Activated T-cell treated with anti-CD3 and anti-CD28 coated beads, Interleukin-2, amount 50 U/mL, for 48 hours (primary cell): ENCODE measurements at regions not wholly inside any gene's neighbourhood (a gene's known extent, or its start where the extent isn't known, plus 50 kb on each side); places are given as distances from the start of the nearest gene placed in this dataset.
"Not testable (repeated sequence)": the region's sequence is repeated elsewhere in the genome, so short reads cannot be mapped to it uniquely, and the experiment has no call there.

Experiments
- DNase-seq, 2 experiments: peaks; one replicate each; pipeline ENCODE4 v3.0.0-alpha.2; 2020

DNA sequence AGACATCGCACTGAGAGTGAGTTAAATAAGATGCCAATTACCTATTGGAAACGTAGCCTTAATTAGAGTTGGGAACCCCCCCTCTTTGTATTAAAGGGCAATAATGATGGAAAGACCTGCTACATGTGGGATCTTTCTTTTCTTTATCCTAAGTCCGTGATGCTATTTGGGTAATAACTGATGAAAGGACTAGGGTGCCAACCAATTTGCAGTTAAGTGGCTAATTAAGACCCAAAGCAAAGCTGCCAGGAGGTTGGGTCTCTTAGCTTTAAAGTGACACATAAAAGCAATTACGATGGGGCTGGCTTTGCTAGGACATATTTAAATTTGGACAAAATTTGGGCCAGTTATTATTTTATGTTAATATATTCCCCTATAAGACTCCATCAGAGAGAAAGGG is 728.8 kb downstream of the NR2F1-AS1 start:
- DNase-seq, result no peak

- no peak for DNase-seq
Observed at GRCh38 chr5:92850886-92851285, 730.1 kb downstream of the NR2F1-AS1 start.

- no peak for DNase-seq
Observed at GRCh38 chr5:92849756-92850155, 731.3 kb downstream of the NR2F1-AS1 start.

DNA sequence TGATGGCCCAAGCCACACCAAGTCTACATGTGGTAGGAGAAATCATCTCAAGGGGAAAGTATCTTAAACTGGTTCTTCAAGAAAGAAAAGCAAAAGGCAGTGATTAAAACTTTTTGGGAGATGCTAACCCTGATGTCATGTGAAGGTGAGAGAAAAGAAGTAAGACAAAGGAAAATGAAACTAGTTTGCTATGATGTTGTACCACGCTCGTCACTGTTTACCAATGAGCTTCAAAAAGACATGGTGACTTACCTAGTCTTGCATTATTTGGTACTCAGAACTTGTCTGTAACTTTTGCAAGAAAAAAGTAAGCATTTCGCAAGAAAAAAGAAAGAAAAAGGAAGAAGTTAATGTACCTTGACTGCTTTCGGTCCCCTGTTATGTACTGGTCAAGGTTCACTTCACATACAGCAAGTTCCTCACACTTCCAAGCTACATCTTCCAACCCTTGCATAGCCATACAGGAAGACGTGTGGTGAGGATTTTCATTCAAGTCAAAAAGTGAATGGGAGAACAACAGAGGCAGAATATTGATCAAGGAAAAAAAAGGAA is 739.3 kb downstream of the NR2F1-AS1 start:
- DNase-seq, result no peak

DNA sequence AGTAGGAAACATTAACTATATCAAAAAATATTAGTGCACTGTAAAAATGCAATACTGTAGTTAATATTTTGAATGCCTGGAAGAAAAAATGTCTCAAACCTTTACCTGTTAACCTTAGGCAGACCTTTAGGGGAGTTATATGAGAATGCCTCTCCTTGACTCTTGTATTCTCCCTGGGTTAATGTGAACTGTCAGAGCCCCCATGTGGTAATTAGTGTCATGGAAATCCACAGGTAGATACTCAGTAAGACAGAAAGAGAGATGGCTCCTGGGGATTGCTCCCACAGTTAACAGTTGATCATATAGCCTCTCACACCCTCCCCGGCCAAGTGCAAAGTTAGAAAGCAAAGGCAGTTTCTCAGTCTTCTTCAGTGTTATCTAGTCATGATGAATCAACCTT is 742.8 kb downstream of the NR2F1-AS1 start:
- DNase-seq, result no peak

GRCh38 chr5:92836855-92837755 is 743.9 kb downstream of the NR2F1-AS1 start:
- DNase-seq, result no peak

DNA sequence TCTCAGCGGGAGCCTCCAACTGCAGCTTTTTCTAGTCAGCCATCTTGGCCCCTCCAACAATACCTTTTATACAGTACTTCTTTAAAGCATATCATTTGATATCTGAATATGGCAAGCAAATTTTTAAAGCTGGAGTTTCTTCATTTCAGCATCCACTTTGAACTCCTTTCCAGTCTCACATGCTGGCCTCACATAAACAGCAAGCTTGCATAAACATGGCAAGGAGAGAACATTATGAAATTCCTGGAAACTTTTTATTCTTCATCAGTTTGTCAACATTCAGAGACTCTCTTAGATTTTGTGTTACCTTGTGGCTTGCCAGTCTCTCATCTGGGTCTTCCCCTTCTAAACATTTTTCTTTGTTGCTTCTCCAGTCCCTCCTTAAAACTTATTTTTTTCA is 745.3 kb downstream of the NR2F1-AS1 start:
- DNase-seq, result no peak

GRCh38 chr5:92823551-92823950 is 757.5 kb downstream of the NR2F1-AS1 start:
- DNase-seq, result not testable (repeated sequence)

DNA sequence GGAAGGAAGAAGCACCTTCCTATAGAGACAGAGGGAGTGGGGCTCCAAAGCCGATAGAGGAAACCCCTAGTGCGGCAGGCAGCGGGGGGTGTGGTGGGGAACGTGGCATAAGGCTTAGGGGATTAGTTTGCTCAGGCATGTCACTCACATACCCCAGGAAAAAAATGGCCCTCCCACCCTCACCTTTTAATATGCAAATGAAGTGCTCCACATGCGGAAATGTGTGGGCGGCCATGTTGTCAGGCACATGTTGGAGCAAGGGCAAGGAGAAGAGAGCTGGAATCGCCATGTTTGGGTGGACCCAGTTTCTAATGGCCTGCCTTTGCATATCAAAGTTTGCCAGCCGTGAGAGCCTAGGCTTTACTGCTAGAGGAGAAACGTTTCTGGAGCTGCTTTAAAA is 758.8 kb downstream of the NR2F1-AS1 start:
- no peak for DNase-seq

GRCh38 chr5:92809855-92810465 is 771.1 kb downstream of the NR2F1-AS1 start:
- DNase-seq, result no peak

DNA sequence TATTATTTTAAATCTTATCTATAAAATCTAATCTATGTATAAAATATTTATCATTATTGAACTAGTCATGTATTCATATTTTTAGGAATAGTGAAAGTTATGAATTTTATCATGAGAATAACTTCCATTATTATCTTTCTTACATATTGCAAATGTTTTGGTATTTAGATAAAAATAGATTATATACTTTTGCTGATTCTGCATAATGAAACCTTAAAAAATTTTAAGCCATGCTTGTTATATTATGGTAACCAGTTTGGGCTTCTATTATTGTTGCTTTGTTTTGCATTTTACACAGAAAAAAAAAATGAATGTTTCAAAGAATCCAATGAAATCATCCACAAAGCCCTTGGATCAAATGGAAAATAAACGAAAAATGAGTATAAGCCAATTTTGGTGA is 772.5 kb downstream of the NR2F1-AS1 start:
- DNase-seq, result no peak

DNA sequence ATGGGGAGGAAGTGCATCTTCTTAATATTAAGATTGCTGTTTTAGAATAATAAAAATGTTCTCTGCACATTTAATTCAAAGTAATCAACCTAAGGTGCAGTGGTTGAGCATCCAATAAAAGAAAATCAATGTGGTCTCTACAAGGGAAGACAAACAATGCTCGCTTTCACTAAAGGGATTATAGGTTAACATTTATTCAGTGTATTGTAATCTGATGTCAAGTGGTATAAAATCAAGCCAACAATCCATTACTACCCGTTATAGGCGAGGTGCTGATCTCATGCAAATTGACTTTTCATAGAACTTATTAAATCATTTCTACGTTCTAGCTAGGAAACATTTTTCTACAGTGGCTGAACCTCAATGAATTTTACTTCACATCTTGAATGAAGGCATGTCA is 773.9 kb downstream of the NR2F1-AS1 start:
- DNase-seq, result no peak

- DNase-seq, result no peak
Observed at GRCh38 chr5:92805446-92805845, 775.6 kb downstream of the NR2F1-AS1 start.

GRCh38 chr5:92801911-92802310 is 779.1 kb downstream of the NR2F1-AS1 start:
- DNase-seq, result no peak

DNA sequence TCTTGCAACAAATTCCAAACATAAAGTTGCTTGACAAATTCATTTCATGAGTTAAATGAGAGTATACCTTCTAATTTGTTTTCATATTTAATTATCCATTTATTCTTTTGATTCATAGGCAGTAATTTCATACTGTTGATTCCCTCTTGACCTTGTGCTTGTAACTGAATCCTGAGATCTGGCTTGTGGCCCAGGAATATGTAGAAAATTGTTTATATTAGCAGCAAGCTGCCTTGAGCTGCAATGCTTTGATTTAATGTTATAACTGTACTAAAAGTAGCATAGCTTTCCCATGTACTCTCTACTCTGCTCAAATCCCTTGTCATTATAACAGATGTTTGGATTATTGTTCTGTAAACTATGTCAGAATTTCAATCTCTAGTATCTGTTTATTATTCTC is 780.7 kb downstream of the NR2F1-AS1 start:
- DNase-seq, result no peak

GRCh38 chr5:92795633-92796032 is 785.4 kb downstream of the NR2F1-AS1 start:
- DNase-seq, result no peak

DNA sequence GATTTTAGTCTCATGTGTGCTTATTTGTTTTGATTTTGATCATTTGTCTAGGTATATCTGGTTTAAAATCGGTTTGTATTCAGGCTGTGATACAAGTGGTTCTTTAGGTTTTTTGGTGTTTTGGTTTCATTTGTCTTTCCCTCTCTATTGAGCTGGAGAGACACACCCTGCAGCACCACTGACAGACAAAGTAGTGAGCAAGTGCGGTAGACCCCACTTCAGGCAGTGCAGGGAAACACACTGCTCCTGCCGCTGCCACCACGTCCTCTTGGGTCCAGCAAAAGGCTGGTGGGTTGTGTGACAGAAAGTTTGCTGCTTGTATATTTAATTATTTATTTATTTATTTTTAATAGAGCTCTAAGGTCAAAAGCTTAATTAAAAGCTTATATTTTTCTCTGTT is 801.0 kb downstream of the NR2F1-AS1 start:
- no peak for DNase-seq

- DNase-seq, result no peak
Observed at GRCh38 chr5:92779536-92779935, 801.5 kb downstream of the NR2F1-AS1 start.

DNA sequence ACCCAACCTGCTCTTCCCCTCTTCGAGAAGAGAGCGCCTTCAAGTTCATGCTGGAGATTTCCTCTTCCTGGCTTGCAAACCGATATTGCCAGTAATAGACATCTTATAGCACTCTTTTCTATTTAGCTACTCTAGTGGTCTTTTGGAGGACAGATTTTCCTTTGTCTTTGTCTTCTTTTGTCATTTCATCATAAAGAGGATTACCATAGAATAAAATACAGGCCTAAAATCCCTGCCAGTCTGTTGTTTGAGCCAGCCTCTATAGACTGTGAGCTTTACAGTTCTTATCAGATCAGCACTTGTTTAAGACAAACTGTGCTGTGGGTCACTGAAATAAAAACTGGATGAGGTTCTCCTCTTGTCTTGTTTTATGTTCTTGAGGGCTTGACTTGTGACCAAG is 802.8 kb downstream of the NR2F1-AS1 start:
- no peak for DNase-seq

DNA sequence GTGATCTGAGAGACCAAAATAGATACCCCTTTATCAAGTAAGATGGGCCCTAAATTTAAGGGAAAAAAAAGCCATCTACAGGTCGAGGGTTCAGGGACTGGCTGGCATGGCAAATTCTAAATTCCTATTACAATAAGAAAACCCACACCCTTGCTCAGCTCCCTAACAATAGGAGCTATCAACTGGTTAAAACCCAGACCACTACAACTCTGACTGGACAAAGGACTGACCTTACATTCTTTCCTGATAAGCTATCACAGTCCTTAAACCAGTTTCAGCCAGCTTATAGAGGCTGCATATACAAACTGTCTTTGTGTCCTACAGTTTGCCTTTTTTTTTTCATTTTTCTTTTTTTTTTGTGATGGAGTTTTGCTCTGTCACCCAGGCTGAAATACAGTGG is 803.6 kb downstream of the NR2F1-AS1 start:
- DNase-seq, result no peak

DNA sequence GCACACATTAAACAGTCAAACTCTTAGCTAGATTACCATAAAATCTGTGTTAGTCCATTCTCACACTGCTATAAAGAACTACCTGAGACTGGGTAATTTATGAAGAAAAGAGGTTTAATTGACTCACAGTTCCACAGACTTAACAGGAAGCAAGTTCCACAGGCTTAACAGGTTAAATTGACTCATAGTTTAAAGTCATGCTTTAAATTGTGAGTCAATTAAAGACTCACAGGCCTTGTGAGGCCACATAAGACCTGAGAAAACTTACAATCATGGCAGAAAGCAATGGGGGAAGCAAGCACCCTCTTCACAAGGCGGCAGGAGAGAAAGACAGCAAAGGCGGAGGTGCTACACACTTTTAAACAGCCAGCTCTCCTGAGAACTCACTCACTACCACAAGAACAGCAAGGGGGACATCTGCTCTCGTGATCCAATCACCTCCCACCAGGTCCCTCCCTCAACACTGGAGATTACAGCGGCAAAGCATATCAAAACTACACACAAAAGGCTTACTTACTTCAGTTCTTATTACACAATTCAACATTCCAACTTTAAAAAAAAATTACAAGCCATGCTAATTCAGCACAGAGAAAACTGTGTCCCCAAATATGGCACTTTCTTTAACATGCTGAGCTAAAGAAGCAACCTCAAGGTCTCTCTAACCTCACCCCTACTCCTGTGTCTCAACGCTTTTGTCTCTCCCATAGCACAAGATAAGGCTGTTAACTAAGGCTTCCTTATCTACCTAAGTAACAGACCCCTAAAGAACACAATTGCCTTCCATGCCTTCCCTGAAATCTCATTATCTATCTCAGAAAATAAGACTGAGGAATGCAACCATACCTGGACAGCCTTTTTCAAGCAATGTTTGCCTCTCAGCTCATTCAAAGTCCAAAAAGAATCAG is 805.1 kb downstream of the NR2F1-AS1 start:
- no peak for DNase-seq

DNA sequence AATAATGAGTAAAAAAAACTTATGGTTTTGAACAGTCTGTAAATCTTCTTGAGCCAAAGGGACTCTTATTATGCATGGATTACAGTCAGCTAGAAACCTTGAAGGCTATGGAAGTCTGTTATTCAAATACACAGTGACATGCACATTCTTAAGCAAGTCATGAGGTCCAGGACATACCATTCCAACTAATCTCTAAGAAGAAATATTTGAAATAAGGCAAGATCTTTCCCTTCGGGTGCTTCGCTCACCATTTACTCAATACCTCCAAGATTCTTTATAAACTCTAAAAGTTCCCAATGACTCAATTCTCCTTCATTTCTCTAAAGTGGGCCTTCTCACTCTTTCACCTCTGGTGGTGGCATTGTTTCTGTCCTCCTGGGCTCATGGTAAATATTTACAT is 811.0 kb downstream of the NR2F1-AS1 start:
- no peak for DNase-seq

DNA sequence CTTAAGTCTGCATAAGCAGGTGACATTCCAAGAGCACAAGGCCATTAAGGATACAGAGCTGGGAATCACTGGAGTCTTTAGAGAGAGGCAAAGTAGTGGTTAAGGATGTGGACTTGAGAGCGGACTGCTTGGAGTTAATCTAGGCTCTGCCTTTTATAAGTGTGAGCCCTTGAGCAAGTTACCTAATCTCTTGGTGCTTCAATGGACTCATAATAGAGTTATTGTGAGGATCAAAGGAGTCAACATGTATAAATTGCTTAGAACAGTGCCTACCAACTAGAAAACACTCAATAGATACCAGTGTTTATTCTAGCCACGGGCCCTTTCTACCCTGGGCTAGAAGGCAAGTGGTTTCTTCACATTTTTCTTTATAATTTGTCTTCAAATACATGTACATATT is 819.4 kb downstream of the NR2F1-AS1 start:
- DNase-seq, result no peak
